ENCODE measurements at regions not wholly inside any gene's neighbourhood (a gene's known extent, or its start where the extent isn't known, plus 50 kb on each side); places are given as distances from the start of the nearest gene placed in this dataset.

DNA sequence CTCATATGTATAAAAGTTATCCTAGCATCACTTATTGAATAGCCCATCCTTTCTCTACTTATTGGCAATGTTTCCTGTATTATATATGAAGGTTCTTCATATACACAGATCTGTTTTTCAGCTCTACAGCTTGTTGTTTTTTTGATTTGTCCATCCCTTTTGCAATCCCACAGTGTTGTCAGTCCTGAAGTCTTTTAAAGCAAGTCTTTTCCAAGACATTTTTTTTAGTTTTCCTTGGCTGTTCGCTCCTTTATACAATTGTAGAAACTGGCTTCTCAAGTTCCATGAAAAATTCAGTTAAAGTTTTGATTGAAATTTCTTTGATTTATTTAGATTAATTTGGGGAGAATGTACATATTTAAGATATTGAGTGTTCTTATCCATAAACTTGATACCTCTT lies 295.3 kb upstream of the SORL1-AS1 start:
- no peaks in the 10 kb centered on the region for H3K36me3 ChIP-seq
- peaks cover 0 to 11% of the 10 kb centered on the region in 2 donors for H3K9me3 ChIP-seq
- DNase-seq (no peak), ATAC-seq (no peak)
- no peaks in the 10 kb centered on the region for H3K27me3 ChIP-seq
- H3K4me1 ChIP-seq: no peaks in the 10 kb centered on the region
- H3K4me3 ChIP-seq: no peak overlapping the region
- no peak overlapping the region for H3K27ac ChIP-seq
- TF ChIP-seq, protein P1, sequence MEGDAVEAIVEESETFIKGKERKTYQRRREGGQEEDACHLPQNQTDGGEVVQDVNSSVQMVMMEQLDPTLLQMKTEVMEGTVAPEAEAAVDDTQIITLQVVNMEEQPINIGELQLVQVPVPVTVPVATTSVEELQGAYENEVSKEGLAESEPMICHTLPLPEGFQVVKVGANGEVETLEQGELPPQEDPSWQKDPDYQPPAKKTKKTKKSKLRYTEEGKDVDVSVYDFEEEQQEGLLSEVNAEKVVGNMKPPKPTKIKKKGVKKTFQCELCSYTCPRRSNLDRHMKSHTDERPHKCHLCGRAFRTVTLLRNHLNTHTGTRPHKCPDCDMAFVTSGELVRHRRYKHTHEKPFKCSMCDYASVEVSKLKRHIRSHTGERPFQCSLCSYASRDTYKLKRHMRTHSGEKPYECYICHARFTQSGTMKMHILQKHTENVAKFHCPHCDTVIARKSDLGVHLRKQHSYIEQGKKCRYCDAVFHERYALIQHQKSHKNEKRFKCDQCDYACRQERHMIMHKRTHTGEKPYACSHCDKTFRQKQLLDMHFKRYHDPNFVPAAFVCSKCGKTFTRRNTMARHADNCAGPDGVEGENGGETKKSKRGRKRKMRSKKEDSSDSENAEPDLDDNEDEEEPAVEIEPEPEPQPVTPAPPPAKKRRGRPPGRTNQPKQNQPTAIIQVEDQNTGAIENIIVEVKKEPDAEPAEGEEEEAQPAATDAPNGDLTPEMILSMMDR (IDR thresholded peaks at IDR 0.05): no peak
- intact Hi-C loops (cut with DNase I): no loop called here

DNA sequence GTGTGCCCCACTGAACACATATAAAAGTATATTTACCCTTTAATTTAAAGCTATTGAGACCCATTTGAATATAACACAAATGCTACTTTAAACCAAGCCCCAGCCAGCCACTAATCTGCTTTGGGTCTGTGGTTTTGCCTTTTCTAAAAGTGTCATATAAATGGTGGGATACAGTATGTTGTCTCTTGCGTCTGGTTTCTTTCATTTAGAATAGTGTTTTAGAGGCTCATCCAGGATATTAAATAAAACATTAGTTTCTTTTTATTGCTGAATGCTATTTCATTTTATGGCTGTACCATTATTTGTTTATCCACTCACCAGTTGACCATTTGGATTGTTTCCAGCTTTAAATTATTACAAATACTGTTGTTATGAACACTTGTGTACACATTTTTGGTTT lies 290.5 kb upstream of the SORL1-AS1 start:
- ATAC-seq (no peak), DNase-seq (no peak)
- intact Hi-C loops (cut with DNase I): no loop called here
- Histone ChIP-seq H3K9me3 (peaks cover 0 to 11% of the 10 kb centered on the region in 2 donors), H3K36me3 (no peaks in the 10 kb centered on the region), H3K27me3 (no peaks in the 10 kb centered on the region), H3K4me1 (peaks cover 0 to 5% of the 10 kb centered on the region in 2 donors), H3K4me3 (no peak overlapping the region), H3K27ac (no peak overlapping the region)
- TF ChIP-seq, protein P1 (IDR thresholded peaks at IDR 0.05): no peak

DNA sequence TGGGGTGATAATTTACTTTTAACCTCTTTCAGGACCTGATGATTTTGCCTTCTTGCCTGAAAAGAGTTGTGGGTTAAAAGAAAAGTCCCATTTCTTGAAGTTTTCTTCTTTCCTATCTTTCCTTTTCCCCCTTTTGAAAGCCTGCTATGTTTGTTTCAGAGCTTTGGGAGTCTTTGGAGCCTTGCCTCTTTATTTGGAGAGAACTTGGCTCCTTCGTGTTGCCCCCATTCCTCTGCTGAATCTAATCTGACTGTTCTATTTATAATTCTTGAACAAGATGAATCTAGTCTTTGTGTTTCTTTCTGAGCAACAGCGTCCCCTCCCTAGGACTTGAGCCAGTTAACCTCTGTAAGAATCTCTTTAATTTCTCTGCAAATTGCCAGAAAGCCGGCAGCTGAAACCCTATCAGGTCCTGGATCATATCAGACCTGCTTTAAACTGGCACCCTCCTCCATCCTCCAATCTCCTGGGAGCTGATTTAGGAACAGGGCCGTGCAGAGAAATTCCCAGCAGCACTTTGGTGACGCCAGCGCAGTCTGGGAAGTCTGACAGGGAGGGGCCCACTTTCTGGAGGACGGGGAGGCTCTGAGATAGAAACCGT lies 289.1 kb upstream of the SORL1-AS1 start:
- peak in 2 of 4 donors; percentile 45 to 50 for DNase-seq

DNA sequence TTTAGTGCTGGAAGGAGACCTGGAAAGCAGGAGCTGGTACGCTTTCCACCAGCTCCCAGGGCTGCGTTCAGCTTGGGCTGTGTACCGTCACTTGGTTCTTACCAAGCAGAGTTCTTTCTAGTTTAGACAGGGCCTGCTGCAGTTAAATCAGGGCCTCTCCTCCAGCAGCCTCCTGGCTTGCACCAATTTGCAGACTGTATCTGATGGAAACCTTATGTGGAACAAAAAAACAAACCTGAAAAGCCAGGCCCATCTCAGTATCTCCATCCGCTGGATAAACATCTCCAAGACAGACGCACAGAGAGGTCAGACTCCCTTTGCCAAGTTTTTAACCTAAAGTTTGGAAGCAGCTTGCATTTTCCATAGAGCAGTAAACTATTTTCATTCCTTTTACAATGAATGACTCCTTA lies 288.6 kb upstream of the SORL1-AS1 start:
- Histone ChIP-seq H3K27me3 (no peaks in the 10 kb centered on the region), H3K9me3 (peaks cover 0 to 11% of the 10 kb centered on the region in 2 donors), H3K4me3 (no peak overlapping the region), H3K36me3 (no peaks in the 10 kb centered on the region), H3K27ac (peak overlapping the region in 1 of 2 donors; percentile 48), H3K4me1 (peaks cover 0 to 5% of the 10 kb centered on the region in 2 donors)
- TF ChIP-seq, protein P1 (IDR thresholded peaks at IDR 0.05): no peak
- intact Hi-C loops (cut with DNase I): no loop called here
- DNase-seq (peak in 2 of 4 donors; percentile 42 to 55), ATAC-seq (peak; percentile 16)

More for the DNA sequence above, 289.1 kb upstream of the SORL1-AS1 start:
- Histone ChIP-seq H3K4me3 (no peak overlapping the region), H3K27me3 (no peaks in the 10 kb centered on the region), H3K4me1 (peaks cover 0 to 5% of the 10 kb centered on the region in 2 donors), H3K27ac (peak overlapping the region in 1 of 2 donors; percentile 48), H3K36me3 (no peaks in the 10 kb centered on the region), H3K9me3 (peaks cover 0 to 11% of the 10 kb centered on the region in 2 donors)
- peak; percentile 27 for ATAC-seq
- intact Hi-C loops (cut with DNase I): no loop called here
- TF ChIP-seq, protein P1 (IDR thresholded peaks at IDR 0.05): no peak

DNA sequence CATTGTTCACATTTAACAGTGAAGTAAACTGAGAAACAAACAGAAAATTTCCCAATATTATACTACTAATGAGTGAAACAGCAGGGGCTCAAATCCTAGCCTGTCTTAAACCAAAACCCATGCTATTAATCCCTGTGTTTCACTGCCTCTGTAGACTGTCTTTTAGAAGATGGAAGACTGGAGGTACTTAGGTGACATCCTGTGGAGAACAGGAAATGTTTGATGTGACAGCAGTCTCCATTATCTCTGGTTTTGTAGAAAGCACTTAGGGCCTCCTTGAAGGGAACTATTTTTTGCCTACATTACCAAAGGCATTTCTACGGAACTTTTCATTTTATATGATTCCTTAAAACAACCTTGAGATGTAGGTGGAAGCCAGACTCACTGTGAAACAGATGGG lies 288.1 kb upstream of the SORL1-AS1 start:
- H3K36me3 ChIP-seq: no peaks in the 10 kb centered on the region
- TF ChIP-seq, protein P1 (IDR thresholded peaks at IDR 0.05): no peak
- no peak for DNase-seq
- intact Hi-C loops (cut with DNase I): no loop called here
- H3K9me3 ChIP-seq: peaks cover 0 to 11% of the 10 kb centered on the region in 2 donors
- no peaks in the 10 kb centered on the region for H3K27me3 ChIP-seq
- peaks cover 0 to 5% of the 10 kb centered on the region in 2 donors for H3K4me1 ChIP-seq
- no peak overlapping the region for H3K4me3 ChIP-seq
- no peak overlapping the region for H3K27ac ChIP-seq
- no peak for ATAC-seq
